SH-SY5Y (cell line): ENCODE measurements at regions not wholly inside any gene's neighbourhood (a gene's known extent, or its start where the extent isn't known, plus 50 kb on each side); places are given as distances from the start of the nearest gene placed in this dataset.

Source experiments
- GATA2 ChIP-seq: IDR thresholded peaks from 2 replicates; pipeline ENCODE4 v1.6.1; 2011; ENCODE audit warnings: mild to moderate bottlenecking, low read depth, low read length
- GATA3 ChIP-seq: IDR thresholded peaks from 2 replicates; pipeline ENCODE4 v1.6.1; 2011; ENCODE audit warnings: low read depth, mild to moderate bottlenecking, low read length, moderate library complexity

- no peak for TF ChIP-seq GATA2
- TF ChIP-seq GATA3: no peak
Observed at GRCh38 chr3:34890247-34890646, 749.1 kb upstream of the ARPP21 start.
